Vagina (tissue), 2 donors: ENCODE measurements at regions not wholly inside any gene's neighbourhood (a gene's known extent, or its start where the extent isn't known, plus 50 kb on each side); places are given as distances from the start of the nearest gene placed in this dataset.

Experiments
- DNase-seq, 2 donors: peaks; one replicate each; pipeline ENCODE4 v3.0.0-alpha.2; 2017; ENCODE audit errors: extremely low spot score in 2 of 2
- H3K27ac ChIP-seq: fragments of 200-600 bp; sonication (generic); one replicate; pipeline ENCODE4 v1.5.1; 2019
- H3K27me3 ChIP-seq: fragments of 200-600 bp; sonication (generic); one replicate; pipeline ENCODE4 v1.5.1; 2019
- H3K36me3 ChIP-seq, 2 donors: fragments of 200-600 bp; sonication (generic); one replicate each; pipeline ENCODE4 v1.5.1; 2017 to 2019
- H3K4me1 ChIP-seq: fragments of 200-600 bp; sonication (generic); one replicate; pipeline ENCODE4 v1.5.1; 2019
- H3K4me3 ChIP-seq, 2 donors: fragments of 200-600 bp; sonication (generic); 1 replicate in 1 of 2; 2 replicates in 1 of 2; pipeline ENCODE4 v1.5.1; 2016 to 2019
- H3K9me3 ChIP-seq: fragments of 200-600 bp; sonication (generic); one replicate; pipeline ENCODE4 v1.5.1; 2019
- POLR2A ChIP-seq, 2 donors: fragments of 450-650 bp; IDR thresholded peaks; one replicate each; pipeline ENCODE4 v1.6.1; 2017; ENCODE audit warnings: antibody characterized with exemption in 2 of 2, mild to moderate bottlenecking in 2 of 2, moderate library complexity in 2 of 2
- POLR2AphosphoS5 ChIP-seq, 2 donors: sonication (generic); formaldehyde crosslinking; IDR thresholded peaks; one replicate each; pipeline ENCODE4 v1.9.0; 2017; ENCODE audit warnings: antibody characterized with exemption in 2 of 2, mild to moderate bottlenecking in 2 of 2, low read depth in 1 of 2; ENCODE audit not compliant: insufficient read depth in 1 of 2
- intact Hi-C: fragments of 100-400 bp; cut with DNase I; formaldehyde crosslinking; loops from one replicate; pipeline ENCODE4 v1.15.1; 2023
- TF ChIP-seq, protein P1 (sequence below), 3 experiments: fragments of 450-650 bp in 2 of 3; fragments of 200-600 bp in 1 of 3; sonication (generic) in 1 of 3; IDR thresholded peaks; one replicate each; pipeline ENCODE4 v1.5.1; 2017 to 2019; ENCODE audit warnings: antibody characterized with exemption in 3 of 3, mild to moderate bottlenecking in 2 of 3, moderate library complexity in 2 of 3

DNA sequence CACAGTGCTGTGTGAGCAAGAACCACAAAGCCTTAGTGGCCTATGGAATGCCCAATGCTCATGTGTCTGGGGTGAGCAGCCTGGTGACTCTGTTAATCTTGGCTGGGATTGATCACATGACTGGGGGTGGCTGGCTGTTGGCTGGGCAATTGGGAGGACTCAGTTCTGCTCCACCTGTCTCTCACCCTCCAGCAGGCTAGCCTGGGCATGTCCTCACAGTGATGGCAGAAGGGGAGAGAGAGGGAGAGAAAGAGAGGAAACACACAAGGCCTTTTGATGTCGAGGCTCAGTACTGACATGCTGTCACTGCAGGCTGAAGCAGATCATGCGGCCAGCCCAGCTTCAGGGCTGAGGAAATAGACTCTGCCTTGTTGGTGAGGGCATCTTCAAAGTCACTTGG lies 136.8 kb downstream of the TBX5 start:
- Histone ChIP-seq H3K4me3 (no peak overlapping the region), H3K4me1 (no peaks in the 10 kb centered on the region), H3K27me3 (no peaks in the 10 kb centered on the region), H3K36me3 (no peaks in the 10 kb centered on the region), H3K9me3 (no peaks in the 10 kb centered on the region), H3K27ac (no peak overlapping the region)
- intact Hi-C loops: no loop called here
- TF ChIP-seq, protein P1, sequence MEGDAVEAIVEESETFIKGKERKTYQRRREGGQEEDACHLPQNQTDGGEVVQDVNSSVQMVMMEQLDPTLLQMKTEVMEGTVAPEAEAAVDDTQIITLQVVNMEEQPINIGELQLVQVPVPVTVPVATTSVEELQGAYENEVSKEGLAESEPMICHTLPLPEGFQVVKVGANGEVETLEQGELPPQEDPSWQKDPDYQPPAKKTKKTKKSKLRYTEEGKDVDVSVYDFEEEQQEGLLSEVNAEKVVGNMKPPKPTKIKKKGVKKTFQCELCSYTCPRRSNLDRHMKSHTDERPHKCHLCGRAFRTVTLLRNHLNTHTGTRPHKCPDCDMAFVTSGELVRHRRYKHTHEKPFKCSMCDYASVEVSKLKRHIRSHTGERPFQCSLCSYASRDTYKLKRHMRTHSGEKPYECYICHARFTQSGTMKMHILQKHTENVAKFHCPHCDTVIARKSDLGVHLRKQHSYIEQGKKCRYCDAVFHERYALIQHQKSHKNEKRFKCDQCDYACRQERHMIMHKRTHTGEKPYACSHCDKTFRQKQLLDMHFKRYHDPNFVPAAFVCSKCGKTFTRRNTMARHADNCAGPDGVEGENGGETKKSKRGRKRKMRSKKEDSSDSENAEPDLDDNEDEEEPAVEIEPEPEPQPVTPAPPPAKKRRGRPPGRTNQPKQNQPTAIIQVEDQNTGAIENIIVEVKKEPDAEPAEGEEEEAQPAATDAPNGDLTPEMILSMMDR (IDR thresholded peaks at IDR 0.05): no peak
- TF ChIP-seq POLR2A (IDR thresholded peaks at IDR 0.05): no peak
- no peak for TF ChIP-seq POLR2AphosphoS5 (IDR thresholded peaks at IDR 0.05; ENCODE audit: insufficient read depth in 1 of 2, low read depth in 1 of 2)
- no peak for DNase-seq

DNA sequence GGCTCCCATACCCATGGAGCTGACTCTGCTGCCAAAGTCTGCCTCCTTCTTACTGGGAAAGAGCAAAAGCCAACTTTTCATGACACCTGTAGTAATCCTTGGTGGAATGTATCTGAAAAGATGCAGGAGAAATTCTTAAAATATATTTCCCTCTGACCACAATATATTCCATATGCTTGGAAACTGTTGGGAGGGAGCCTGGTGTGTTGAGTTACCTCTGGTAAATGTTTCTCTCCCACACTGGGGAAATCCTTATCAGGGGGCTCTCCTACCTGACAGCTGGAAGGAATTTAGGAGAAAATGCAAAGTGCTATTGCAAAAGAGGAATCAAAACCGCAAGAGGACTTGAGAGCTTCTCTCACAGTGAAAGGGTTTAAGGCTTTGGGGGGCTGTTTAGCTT lies 139.4 kb downstream of the TBX5 start:
- TF ChIP-seq POLR2A (IDR thresholded peaks at IDR 0.05) (no peak), POLR2AphosphoS5 (IDR thresholded peaks at IDR 0.05; ENCODE audit: insufficient read depth in 1 of 2, low read depth in 1 of 2) (no peak)
- TF ChIP-seq, protein P1 (IDR thresholded peaks at IDR 0.05): no peak
- no peak for DNase-seq
- no peaks in the 10 kb centered on the region for H3K4me1 ChIP-seq
- no peaks in the 10 kb centered on the region for H3K27me3 ChIP-seq
- no peak overlapping the region for H3K4me3 ChIP-seq
- intact Hi-C loops: no loop called here
- no peaks in the 10 kb centered on the region for H3K9me3 ChIP-seq
- no peaks in the 10 kb centered on the region for H3K36me3 ChIP-seq
- H3K27ac ChIP-seq: no peak overlapping the region

DNA sequence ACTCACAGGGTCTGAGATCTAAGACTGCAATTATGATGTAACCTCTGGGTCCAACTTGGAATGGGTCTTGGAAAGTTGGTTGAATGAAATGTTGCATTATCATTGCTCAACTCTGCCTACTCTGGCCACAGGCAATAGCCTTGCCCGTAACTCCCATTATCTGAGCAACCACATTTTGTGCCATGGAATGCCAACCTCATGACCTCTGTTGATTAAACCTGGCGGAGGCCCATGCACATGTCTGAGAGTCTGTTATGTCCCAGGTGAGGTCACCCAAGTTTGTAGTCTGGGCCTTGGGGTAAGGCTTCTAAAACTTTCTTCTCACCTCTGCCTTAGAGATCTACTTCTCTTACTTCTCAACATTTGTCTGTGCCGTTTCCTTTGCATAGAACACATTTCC lies 140.9 kb downstream of the TBX5 start:
- Histone ChIP-seq H3K9me3 (no peaks in the 10 kb centered on the region), H3K27ac (no peak overlapping the region), H3K36me3 (no peaks in the 10 kb centered on the region), H3K4me3 (no peak overlapping the region), H3K4me1 (no peaks in the 10 kb centered on the region), H3K27me3 (no peaks in the 10 kb centered on the region)
- intact Hi-C loops: no loop called here
- no peak for DNase-seq
- TF ChIP-seq POLR2AphosphoS5 (IDR thresholded peaks at IDR 0.05; ENCODE audit: insufficient read depth in 1 of 2, low read depth in 1 of 2): no peak
- TF ChIP-seq, protein P1 (IDR thresholded peaks at IDR 0.05): no peak

DNA sequence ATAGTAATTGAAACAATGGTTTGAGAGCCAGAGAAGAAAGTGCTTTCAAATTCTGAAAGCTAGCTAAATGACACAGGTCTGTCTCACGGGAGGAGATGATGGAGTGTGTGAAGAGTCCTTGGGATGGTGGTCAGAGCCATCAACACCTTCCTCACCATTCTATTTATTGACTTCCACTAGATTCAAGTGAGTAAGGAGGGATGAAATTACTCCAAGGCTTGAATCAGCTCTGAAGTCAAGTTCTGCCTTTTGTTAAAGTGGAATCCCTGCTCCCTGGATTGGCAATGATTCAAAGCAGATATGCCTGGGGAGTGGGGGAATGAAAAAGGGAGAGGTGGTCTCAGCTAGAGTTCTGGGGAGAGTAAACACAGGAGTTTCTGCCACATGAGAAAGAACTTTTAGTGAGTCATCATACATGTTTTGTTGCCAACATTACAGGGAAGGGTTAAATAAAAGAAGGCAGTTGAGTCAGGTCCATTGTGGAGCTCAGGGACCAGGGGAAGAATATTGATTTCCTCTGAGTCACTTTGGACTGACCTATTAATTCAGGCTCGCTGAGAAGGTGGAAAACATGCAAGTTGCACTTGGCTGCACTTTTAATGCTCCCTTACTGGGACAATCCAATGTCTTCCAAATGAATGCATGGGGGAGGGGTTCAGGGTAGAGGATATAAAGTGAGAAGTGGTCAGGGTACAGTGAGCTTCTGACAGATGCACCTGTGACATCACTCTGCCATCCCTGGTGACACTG lies 142.7 kb downstream of the TBX5 start:
- H3K4me1 ChIP-seq: no peaks in the 10 kb centered on the region
- intact Hi-C loops: no loop called here
- TF ChIP-seq POLR2AphosphoS5 (IDR thresholded peaks at IDR 0.05; ENCODE audit: insufficient read depth in 1 of 2, low read depth in 1 of 2) (no peak), POLR2A (IDR thresholded peaks at IDR 0.05) (no peak)
- TF ChIP-seq, protein P1 (IDR thresholded peaks at IDR 0.05): no peak
- H3K9me3 ChIP-seq: no peaks in the 10 kb centered on the region
- no peak overlapping the region for H3K4me3 ChIP-seq
- H3K27ac ChIP-seq: no peak overlapping the region
- no peaks in the 10 kb centered on the region for H3K36me3 ChIP-seq
- no peaks in the 10 kb centered on the region for H3K27me3 ChIP-seq
- no peak for DNase-seq

DNA sequence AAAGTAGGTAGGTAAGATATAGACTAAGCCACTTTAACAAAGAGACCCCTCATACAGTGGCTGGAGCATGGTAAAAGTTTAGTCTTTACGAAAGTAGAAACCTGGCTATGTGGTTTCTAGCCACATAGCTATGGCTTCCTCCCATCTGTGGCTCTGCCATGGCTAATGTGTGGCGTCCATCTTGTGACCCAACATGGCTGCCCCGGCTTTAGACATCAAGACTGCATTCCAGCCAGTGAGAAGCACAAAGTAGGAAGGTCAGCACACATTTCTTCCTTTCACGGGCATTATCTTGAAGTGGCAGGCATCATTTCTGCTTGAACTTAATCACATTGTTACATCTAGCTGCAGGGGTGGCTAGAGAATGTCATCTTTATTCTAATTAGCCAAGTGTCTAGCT lies 148.3 kb downstream of the TBX5 start:
- H3K4me3 ChIP-seq: no peak overlapping the region
- H3K36me3 ChIP-seq: no peaks in the 10 kb centered on the region
- DNase-seq: peak in 1 of 2 donors; percentile 18
- no peaks in the 10 kb centered on the region for H3K9me3 ChIP-seq
- TF ChIP-seq POLR2A (IDR thresholded peaks at IDR 0.05): no peak
- TF ChIP-seq POLR2AphosphoS5 (IDR thresholded peaks at IDR 0.05; ENCODE audit: insufficient read depth in 1 of 2, low read depth in 1 of 2): no peak
- TF ChIP-seq, protein P1 (IDR thresholded peaks at IDR 0.05): no peak
- intact Hi-C loops: no loop called here
- H3K27ac ChIP-seq: no peak overlapping the region
- H3K27me3 ChIP-seq: no peaks in the 10 kb centered on the region
- H3K4me1 ChIP-seq: peaks cover 8% of the 10 kb centered on the region
